GM19328 (cell line): ENCODE measurements at regions not wholly inside any gene's neighbourhood (a gene's known extent, or its start where the extent isn't known, plus 50 kb on each side); places are given as distances from the start of the nearest gene placed in this dataset.
"Not testable (repeated sequence)": the region's sequence is repeated elsewhere in the genome, so short reads cannot be mapped to it uniquely, and the experiment has no call there.

Experiments used
- ATAC-seq: cut with Tn5 transposase; IDR thresholded peaks from one replicate; pipeline ENCODE4 v1.9.1; 2021; ENCODE audit warnings: mild to moderate bottlenecking, moderate library complexity; ENCODE audit not compliant: unreplicated experiment

- no peak for ATAC-seq
These were observed 238.1 kb downstream of the OLFM4 start for GRCh38 chr13:53266757-53267156.

DNA sequence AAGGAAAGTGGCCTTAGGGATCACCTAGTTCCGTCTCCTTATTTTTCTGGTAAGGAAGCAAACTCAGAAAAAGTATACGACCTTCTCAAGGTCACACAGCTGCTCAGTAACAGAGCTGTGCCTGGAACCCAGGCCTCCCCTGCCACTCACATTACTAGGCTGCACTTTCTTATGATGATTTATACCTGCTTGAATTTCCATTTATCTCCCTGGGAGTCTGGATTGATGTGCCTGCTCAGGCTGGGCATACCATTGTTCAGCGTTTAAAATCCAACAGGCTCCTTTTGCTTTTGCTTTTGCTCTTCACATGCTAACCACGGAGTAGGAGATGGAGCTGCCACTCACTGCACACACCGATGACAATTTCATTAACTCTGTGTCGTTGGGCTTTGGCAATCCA is 241.0 kb downstream of the OLFM4 start:
- ATAC-seq, result no peak

DNA sequence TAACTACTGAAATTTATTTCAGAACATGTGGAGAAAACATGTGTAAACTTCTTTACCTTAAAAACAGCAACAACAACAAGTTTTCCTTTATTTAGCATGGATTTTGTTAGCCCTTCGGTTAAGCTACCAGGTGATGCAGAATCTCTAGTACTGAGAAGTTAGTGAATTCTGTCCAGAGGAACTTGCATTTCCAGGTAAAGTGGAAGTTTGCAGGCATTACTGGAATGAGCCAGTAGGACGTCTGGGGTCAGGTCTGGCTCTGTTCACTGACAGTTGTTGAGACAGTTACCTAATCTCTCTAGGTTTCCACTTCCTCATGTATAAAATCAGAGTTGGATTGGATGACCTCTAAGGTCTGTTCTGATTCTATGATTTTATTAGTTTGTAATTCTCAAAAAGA is 244.3 kb downstream of the OLFM4 start:
- no peak for ATAC-seq

DNA sequence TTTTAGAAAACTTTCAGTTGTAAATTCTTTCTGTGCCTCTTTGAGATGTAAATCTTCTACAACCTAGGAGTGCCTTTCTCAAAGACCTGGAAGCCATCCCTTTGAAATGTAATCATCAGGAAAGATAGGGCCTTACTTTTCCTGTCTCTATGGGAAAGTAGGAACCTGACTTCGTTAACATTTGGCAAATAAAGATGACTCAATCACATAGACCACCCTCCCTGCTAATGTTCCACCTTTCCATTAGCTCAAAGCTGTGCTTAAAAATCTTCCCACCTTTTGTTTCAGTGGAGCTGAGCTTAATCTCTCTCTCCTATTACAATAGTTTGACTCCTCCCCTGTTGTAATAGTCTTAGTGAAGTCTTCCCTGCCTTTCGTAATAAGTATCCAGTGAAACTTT is 247.7 kb downstream of the OLFM4 start:
- no peak for ATAC-seq

- no peak for ATAC-seq
These were observed 253.1 kb downstream of the OLFM4 start for GRCh38 chr13:53281677-53282076.

DNA sequence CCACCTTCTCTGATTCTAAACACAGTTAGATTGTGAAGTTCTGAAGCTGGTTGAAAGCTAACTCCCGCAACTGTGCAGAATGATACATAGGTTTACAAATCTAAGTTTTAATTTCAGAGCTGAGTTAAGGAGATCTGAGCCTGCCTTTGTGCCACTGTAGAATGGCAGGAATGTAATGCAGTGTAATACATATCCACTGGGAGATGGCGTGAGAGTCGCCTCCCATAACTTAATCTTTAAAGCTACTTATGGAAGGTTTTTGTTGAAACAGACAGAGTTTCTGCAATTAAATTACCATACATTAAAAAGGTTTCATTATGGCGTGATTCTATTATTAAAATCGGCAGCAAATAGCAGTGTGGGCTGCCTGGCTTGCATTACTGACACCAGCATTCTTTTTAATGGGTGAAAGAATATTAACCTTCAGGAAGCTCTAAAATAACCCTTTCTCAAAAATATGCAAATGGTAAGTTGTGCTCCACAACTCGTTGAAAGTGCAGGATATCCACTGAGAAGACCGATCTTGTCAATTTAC is 257.4 kb downstream of the OLFM4 start:
- no peak for ATAC-seq

DNA sequence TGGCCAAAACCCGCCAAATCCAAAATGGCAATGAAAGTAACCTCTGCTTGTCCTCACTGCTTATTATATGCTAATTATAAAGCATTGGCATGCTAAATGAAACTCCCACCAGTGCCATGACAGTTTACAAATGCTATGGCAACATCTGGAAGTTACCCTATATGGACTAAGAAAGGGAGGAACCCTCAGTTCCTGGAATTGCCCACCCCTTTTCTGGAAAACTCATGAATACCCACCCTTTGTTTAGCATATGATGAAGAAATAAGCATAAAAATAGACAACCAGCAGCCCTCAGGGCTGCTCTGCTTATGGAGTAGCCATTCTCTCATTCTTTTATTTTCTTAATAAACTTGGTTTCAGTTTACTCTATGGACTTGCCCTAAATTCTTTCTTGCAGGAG is 269.8 kb downstream of the OLFM4 start:
- no peak for ATAC-seq

- no peak for ATAC-seq
These were observed 272.8 kb downstream of the OLFM4 start for GRCh38 chr13:53301449-53301848.

DNA sequence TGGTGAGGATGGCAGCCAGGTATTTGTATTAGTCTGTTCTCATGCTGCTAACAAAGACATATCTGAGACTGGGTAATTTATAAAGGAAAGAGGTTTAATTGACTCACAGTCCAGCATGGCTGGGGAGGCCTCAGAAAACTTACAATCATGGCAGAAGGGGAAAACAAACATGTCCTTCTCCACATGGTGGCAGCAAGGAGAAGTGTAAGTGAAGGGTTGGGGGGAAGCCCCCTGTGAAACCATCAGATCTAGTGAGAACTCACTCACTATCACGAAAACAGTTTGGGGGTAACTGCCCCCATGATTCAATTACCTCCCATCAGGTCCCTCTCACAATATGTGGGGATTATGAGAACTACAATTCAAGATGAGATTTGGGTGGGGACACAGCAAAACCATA is 276.8 kb downstream of the OLFM4 start:
- not testable (repeated sequence) for ATAC-seq

- ATAC-seq, result no peak
These were observed 282.2 kb downstream of the OLFM4 start for GRCh38 chr13:53310786-53311185.

DNA sequence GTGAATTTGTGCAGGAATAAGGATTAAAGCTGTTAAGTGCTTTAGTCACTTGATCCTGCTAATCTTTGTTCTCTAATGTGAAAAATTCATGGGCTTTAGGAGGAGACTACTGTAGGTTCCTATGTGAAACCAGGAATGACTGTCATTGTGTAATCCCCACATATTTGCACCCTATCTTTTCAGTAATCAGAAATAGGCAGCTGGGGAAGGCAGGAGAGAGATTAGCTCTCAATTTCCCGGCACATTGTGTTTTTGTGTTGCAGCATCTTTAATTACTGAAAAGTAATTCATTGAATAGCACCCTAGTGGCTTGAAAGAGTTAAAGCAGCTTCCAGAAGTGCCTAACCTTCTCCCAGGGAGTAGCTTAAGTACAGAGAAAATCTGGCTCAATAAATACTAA is 282.9 kb downstream of the OLFM4 start:
- no peak for ATAC-seq

GRCh38 chr13:53321296-53321801 is 292.7 kb downstream of the OLFM4 start:
- no peak for ATAC-seq

DNA sequence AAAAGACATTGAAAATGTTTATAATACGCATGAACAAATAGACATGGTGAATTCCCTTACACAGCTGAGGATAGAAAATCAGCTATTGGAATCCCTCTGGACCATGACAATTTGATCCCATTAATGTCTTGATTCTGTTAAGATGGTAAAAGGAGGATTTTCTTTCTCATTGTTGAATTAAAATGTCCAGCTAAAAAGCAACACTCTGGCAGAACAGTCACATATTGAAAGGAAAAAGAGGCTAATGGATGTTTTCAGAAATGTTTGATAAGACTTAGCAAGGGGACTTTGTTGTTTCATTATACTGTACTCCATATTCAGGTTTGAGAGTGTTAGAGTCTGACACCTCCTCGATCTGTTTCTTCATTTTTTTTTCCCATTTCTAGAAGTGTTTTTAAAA is 296.0 kb downstream of the OLFM4 start:
- ATAC-seq, result no peak

DNA sequence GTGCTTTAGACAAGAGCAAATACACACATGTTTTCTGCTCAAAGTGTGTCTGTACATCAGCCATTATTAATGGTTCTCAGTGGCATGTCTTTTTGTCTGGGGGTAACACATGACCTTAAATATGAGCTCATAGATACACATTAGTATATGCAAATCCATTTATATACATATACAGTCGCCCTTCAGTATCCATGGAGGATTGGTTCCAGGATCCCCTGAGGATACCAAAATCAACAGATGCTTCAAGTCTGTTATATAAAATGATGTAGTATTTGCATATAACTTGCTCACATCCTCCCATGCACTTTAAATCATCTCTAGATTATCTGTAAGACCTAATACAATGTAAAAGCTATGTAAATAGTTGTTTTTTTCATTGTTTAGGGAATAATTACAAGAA is 298.1 kb downstream of the OLFM4 start:
- no peak for ATAC-seq

DNA sequence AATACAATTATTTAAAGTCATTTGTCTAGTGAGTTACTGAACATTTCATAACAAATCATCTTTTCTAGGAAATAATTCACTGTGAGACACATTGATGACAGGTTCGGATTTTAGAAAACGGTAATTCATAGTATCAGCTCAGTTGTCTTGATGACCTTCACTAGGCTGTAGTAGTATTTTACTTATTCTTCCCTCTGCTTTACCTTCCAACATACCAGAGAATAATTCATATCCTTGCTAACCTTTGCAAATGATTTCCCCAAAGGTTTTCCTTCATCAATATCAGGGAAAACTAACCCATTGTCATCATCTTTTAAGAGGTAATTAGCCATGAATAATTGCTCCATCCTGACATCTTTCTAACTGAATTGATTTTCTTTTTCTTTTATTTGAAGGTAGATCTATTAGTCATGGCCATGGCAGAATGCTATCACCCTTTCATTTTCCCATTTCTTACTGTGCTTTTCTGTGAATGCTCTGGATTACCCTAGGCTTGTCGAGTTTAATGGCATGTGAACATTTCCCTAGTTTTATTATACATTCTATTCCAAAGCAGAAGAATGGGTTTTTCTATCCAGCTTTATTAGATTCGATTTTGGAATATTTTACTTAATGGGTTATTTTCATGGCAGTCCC is 299.2 kb downstream of the OLFM4 start:
- no peak for ATAC-seq

DNA sequence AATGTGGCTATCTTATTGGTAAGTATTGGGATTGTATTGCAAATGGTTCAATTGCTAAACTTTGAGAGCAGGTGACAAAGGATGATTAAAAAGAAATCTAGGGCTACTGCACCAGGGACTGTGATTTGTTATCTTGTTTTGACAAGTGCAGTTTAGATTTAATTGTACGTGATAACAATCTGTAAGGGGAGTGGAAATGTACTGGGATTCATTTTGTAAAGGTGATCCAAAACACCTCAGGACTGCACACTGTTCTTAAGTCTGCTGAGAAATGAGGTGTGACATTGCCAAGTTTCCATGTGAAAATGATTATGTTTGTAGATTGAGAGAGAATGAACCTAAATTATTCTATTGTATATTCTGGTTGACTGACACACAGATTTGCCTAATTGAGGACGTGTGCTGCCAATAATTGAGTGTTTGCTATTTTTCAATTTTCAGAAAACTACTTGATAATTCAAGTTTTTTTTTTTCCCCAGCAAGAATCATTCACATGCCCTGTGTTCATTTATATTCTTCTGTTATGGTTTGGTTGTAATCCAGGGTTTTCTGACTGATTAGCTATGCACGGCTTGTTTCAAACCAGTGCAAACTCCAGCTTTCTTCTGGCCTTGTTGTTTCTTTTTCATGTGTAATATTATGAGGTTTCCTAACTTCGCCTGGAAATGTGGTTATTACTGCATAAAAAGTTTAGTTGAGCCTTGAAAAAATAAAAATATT is 308.0 kb downstream of the OLFM4 start:
- ATAC-seq, result no peak

- ATAC-seq, result no peak
These were observed 310.1 kb downstream of the OLFM4 start for GRCh38 chr13:53338760-53339159.

GRCh38 chr13:53340505-53341143 is 312.0 kb downstream of the OLFM4 start:
- no peak for ATAC-seq

DNA sequence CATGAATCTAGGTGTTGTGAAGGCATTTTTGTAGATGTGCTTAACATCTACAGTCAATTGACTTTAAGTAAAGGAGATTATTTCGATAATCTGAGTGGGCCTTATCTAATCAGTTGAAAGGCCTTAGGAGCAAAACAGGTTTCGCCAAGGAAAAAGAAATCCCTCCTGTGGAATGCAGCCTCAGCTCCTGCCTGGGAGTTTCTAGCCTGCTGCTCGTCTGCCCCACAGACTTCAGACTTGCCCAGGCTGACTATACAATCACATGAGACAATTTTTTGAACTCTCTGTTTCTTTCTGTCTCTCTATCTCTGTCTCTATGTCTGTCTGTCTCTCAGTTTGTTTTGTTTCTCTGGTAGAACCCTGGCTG is 312.5 kb downstream of the OLFM4 start:
- no peak for ATAC-seq

DNA sequence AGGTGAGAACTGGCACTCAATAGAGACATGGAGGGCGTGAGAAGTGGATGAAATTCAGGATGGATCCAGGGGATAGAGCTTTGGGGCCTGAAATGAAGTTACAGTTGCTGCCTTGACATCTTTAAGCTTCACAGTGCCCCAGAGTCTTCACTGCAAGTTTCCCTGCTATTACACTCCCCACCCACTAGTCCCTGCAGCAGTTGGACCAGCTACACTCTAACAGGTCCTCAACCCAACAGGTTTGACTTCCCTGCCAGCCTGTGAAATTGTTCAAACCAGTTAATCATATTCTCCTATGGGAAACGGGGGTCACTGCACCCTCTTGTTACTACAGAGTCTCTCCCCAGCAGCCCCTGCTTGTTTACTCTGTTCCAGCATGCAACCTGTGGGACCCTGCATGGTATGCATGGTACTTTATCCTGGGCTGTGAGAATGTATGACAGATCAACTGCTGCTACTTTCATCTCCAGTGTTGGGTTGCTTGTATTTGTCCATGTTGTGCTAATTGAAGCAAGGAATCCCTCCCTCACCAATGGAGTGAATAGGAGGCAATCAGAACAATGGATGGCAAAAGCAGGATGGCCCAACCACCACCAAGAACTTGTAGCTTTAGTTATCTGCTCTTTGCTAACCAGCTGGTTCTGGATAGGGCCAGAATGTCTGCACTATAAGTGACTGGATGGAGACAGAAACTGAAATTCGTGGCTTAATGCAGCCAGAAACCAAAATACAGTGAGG is 314.2 kb downstream of the OLFM4 start:
- no peak for ATAC-seq

GRCh38 chr13:53343361-53343744 is 314.7 kb downstream of the OLFM4 start:
- ATAC-seq, result no peak
